IMR-90 (cell line): ENCODE measurements at regions not wholly inside any gene's neighbourhood (a gene's known extent, or its start where the extent isn't known, plus 50 kb on each side); places are given as distances from the start of the nearest gene placed in this dataset.

Experiments
- ATAC-seq: fragments of 200-7000 bp; cut with Tn5 transposase; 2 replicates; pipeline ENCODE4 v1.9.1; 2020; ENCODE audit warnings: low read depth, mild to moderate bottlenecking, moderate library complexity
- BruUV-seq: library from RNA; stranded (reverse); fragments of 400-500 nt; replicated peaks from 2 replicates; lab custom pipeline; 2021; lab: Mats Ljungman, UMichigan
- CTCF ChIA-PET: fragments of 300-600 bp; formaldehyde crosslinking; extraction: SDS; loops from one replicate; lab custom pipeline; 2021; ENCODE audit warnings: antibody characterized with exemption; lab: Yijun Ruan, JAX
- POLR2A ChIA-PET: fragments of 300-600 bp; sonication (Branson Sonifier 250); formaldehyde crosslinking; loops from one replicate; lab custom pipeline; 2022; ENCODE audit warnings: antibody characterized with exemption; ENCODE audit not compliant: unreplicated experiment; lab: Charles Lee
- DNase-seq: peaks from one replicate; pipeline ENCODE4 v3.0.0; 2013
- H2AFZ ChIP-seq: replicated peaks from 2 replicates; pipeline ENCODE3; 2013; ENCODE audit warnings: low read length, mild to moderate bottlenecking; ENCODE audit not compliant: poor library complexity
- H2AK5ac ChIP-seq: 2 replicates; pipeline ENCODE4 v1.6.1; 2013; ENCODE audit warnings: low read depth, low read length, inconsistent platforms
- H2AK9ac ChIP-seq: replicated peaks from 2 replicates; pipeline ENCODE3; 2013; ENCODE audit warnings: mild to moderate bottlenecking, low read depth, low read length, moderate library complexity; ENCODE audit not compliant: poor library complexity
- H2BK120ac ChIP-seq: 2 replicates; pipeline ENCODE4 v1.6.1; 2013; ENCODE audit warnings: low read depth, low read length, inconsistent platforms
- H2BK15ac ChIP-seq: 3 replicates; pipeline ENCODE4 v1.6.1; 2013; ENCODE audit warnings: low read depth, low read length, inconsistent platforms
- H2BK20ac ChIP-seq: 2 replicates; pipeline ENCODE4 v1.6.1; 2013; ENCODE audit warnings: low read depth, mild to moderate bottlenecking, inconsistent platforms, low read length, moderate library complexity
- H2BK5ac ChIP-seq: 2 replicates; pipeline ENCODE4 v1.6.1; 2013; ENCODE audit warnings: mild to moderate bottlenecking, low read depth, low read length, inconsistent platforms; ENCODE audit not compliant: poor library complexity, severe bottlenecking
- H3K14ac ChIP-seq: replicated peaks from 2 replicates; pipeline ENCODE4 v1.6.1; 2013; ENCODE audit warnings: low read depth, low read length, inconsistent platforms
- H3K18ac ChIP-seq: 2 replicates; pipeline ENCODE4 v1.6.1; 2013; ENCODE audit warnings: low read depth, low read length, control low read depth
- H3K23ac ChIP-seq: 2 replicates; pipeline ENCODE4 v1.6.1; 2013; ENCODE audit warnings: low read depth, low read length, inconsistent platforms
- H3K27ac ChIP-seq: 2 replicates; pipeline ENCODE4 v1.5.1; 2013; ENCODE audit warnings: mild to moderate bottlenecking, control low read depth, low read length; ENCODE audit not compliant: insufficient read depth
- H3K27me3 ChIP-seq: 2 replicates; pipeline ENCODE4 v1.6.1; 2013; ENCODE audit warnings: low read length; ENCODE audit not compliant: control insufficient read depth, insufficient read depth
- H3K36me3 ChIP-seq: 2 replicates; pipeline ENCODE4 v1.6.1; 2013; ENCODE audit warnings: low read length, mixed read lengths; ENCODE audit not compliant: control insufficient read depth, insufficient read depth
- H3K4ac ChIP-seq: 2 replicates; pipeline ENCODE4 v1.6.1; 2013; ENCODE audit warnings: low read depth, low read length, inconsistent platforms
- H3K4me1 ChIP-seq: 2 replicates; pipeline ENCODE4 v1.6.1; 2013; ENCODE audit warnings: low read length, mixed read lengths; ENCODE audit not compliant: control insufficient read depth, insufficient read depth
- H3K4me2 ChIP-seq: 2 replicates; pipeline ENCODE4 v1.6.1; 2013; ENCODE audit warnings: low read depth, mild to moderate bottlenecking, control low read depth, low read length, moderate library complexity
- H3K4me3 ChIP-seq: 2 replicates; pipeline ENCODE4 v1.5.1; 2013; ENCODE audit warnings: low read depth, mild to moderate bottlenecking, control low read depth, low read length, moderate library complexity; ENCODE audit not compliant: insufficient read depth
- H3K56ac ChIP-seq: 2 replicates; pipeline ENCODE4 v1.6.1; 2013; ENCODE audit warnings: low read length, inconsistent platforms; ENCODE audit not compliant: insufficient read depth; ENCODE audit errors: extremely low read depth
- H3K79me1 ChIP-seq, 2 experiments: 2 replicates each; pipeline ENCODE4 v1.6.1; 2013; ENCODE audit warnings: low read length in 2 of 2, inconsistent platforms in 1 of 2, low read depth in 1 of 2
- H3K9ac ChIP-seq: 2 replicates; pipeline ENCODE4 v1.6.1; 2013; ENCODE audit warnings: low read depth, low read length, control low read depth
- H3K9me1 ChIP-seq: 2 replicates; pipeline ENCODE4 v1.6.1; 2013; ENCODE audit warnings: low read length, inconsistent platforms; ENCODE audit not compliant: insufficient read depth
- H3K9me3 ChIP-seq: 2 replicates; pipeline ENCODE4 v1.6.1; 2013; ENCODE audit warnings: low read length; ENCODE audit not compliant: control insufficient read depth, insufficient read depth
- H4K20me1 ChIP-seq: 2 replicates; pipeline ENCODE4 v1.6.1; 2013; ENCODE audit warnings: low read length, inconsistent platforms; ENCODE audit not compliant: insufficient read depth
- H4K5ac ChIP-seq: 2 replicates; pipeline ENCODE4 v1.6.1; 2013; ENCODE audit warnings: mild to moderate bottlenecking, low read depth, low read length, control low read depth
- H4K8ac ChIP-seq, 2 experiments: 2 replicates each; pipeline ENCODE4 v1.6.1; 2013; ENCODE audit warnings: low read depth in 2 of 2, low read length in 2 of 2, control low read depth in 1 of 2, inconsistent platforms in 1 of 2
- H4K91ac ChIP-seq: 2 replicates; pipeline ENCODE4 v1.6.1; 2013; ENCODE audit warnings: low read depth, low read length, inconsistent platforms; ENCODE audit not compliant: insufficient read depth
- CTCF ChIP-seq: conservative IDR thresholded peaks from 2 replicates; pipeline ENCODE4 v1.5.1; 2012; ENCODE audit warnings: mild to moderate bottlenecking, low read depth, low read length, improper control_type of control experiment
- FOS ChIP-seq: fragments of 150-350 bp; IDR thresholded peaks from 2 replicates; pipeline ENCODE4 v1.6.1; 2016; ENCODE audit warnings: low read depth, low read length
- POLR2A ChIP-seq: IDR thresholded peaks from 2 replicates; pipeline ENCODE4 v1.6.1; 2012; ENCODE audit warnings: mild to moderate bottlenecking, low read depth, low read length
- SMC3 ChIP-seq: fragments of 150-350 bp; IDR thresholded peaks from 2 replicates; pipeline ENCODE4 v1.6.1; 2016; ENCODE audit warnings: low read depth, mild to moderate bottlenecking, antibody characterized with exemption, low read length, moderate library complexity
- WGBS, 2 experiments: methylation state at CpG; one replicate each; pipeline versions ENCODE4 v1.1.5 to v1.1.7; 2013; ENCODE audit warnings: missing lambda C conversion rate in 2 of 2; ENCODE audit not compliant: insufficient read length in 1 of 2; ENCODE audit errors: extremely low coverage in 2 of 2; 5-methylcytosine and 5-hydroxymethylcytosine counted together
- dilution Hi-C: fragments of 300-500 bp; cut with HindIII; formaldehyde crosslinking; loops from one replicate; pipeline ENCODE4 v1.14.3; 2018; ENCODE audit warnings: low sequenced_read_pairs; ENCODE audit not compliant: unreplicated experiment
- in situ Hi-C: fragments of 300-500 bp; cut with MboI; formaldehyde crosslinking; loops from 3 replicates; pipeline ENCODE4 v1.14.3; 2019; ENCODE audit warnings: low sequenced_read_pairs, inconsistent platforms, mixed read lengths
- intact Hi-C: fragments of 100-400 bp; cut with micrococcal nuclease; formaldehyde crosslinking; loops from 2 replicates; pipeline ENCODE4 v1.10.0; 2022

GRCh38 chr18:40529478-40529877, 1425.6 kb upstream of the PIK3C3 start:
- DNase-seq, result peak; percentile 16
- intact Hi-C loops (no loop called here), dilution Hi-C loops (no loop called here), in situ Hi-C loops (no loop called here)
- Histone ChIP-seq H3K36me3 (no peaks in the 10 kb centered on the region), H3K9ac (no peak overlapping the region), H2AK9ac (no peak overlapping the region), H2AK5ac (no peak overlapping the region), H3K27ac (no peak overlapping the region), H3K23ac (no peak overlapping the region), H3K9me3 (no peaks in the 10 kb centered on the region), H4K5ac (no peak overlapping the region), H4K20me1 (no peaks in the 10 kb centered on the region), H3K18ac (no peak overlapping the region), H3K4me1 (no peaks in the 10 kb centered on the region), H3K9me1 (no peaks in the 10 kb centered on the region), H3K4me3 (no peak overlapping the region), H2AFZ (no peak overlapping the region), H3K4ac (no peak overlapping the region), H2BK120ac (no peak overlapping the region), H4K8ac (no peak overlapping the region), H3K14ac (no peak overlapping the region), H3K4me2 (no peak overlapping the region), H2BK5ac (no peak overlapping the region), H3K27me3 (no peaks in the 10 kb centered on the region), H2BK15ac (no peak overlapping the region), H3K56ac (no peak overlapping the region), H4K91ac (no peak overlapping the region), H2BK20ac (no peak overlapping the region), H3K79me1 (no peaks in the 10 kb centered on the region)
- TF ChIP-seq POLR2A (no peak), FOS (no peak), SMC3 (peak; percentile 29), CTCF (0 out of 2 replicates have a peak, but pooled peaks have one; percentile 9)
- no CpG with 5 or more reads among the region's 1 CpG for WGBS, 2 experiments
- ChIA-PET POLR2A (no interaction called here), CTCF (no interaction called here)
- no peak for ATAC-seq
- BruUV-seq, result no TSS peak
